ENCODE measurements at regions not wholly inside any gene's neighbourhood (a gene's known extent, or its start where the extent isn't known, plus 50 kb on each side); places are given as distances from the start of the nearest gene placed in this dataset.

DNA sequence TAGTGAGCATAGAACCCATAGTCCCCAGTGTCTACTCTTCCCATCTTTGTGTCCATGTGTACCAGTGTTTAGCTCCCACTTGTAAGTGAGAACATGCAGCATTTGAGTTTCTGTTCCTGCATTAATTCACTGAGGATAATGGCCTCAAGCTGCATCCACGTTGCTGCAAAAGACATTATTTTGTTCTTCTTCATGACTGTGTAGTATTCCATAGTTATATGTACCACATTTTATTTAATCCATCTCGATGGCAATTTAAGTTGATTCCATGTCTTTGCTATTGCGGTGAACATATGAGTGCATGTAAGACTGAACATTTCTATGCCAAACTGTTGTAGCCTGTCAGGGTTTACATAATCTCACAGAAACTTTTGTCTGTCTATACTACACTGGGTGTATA, 237.2 kb downstream of the IPO8 start:
- TF ChIP-seq, protein P1, sequence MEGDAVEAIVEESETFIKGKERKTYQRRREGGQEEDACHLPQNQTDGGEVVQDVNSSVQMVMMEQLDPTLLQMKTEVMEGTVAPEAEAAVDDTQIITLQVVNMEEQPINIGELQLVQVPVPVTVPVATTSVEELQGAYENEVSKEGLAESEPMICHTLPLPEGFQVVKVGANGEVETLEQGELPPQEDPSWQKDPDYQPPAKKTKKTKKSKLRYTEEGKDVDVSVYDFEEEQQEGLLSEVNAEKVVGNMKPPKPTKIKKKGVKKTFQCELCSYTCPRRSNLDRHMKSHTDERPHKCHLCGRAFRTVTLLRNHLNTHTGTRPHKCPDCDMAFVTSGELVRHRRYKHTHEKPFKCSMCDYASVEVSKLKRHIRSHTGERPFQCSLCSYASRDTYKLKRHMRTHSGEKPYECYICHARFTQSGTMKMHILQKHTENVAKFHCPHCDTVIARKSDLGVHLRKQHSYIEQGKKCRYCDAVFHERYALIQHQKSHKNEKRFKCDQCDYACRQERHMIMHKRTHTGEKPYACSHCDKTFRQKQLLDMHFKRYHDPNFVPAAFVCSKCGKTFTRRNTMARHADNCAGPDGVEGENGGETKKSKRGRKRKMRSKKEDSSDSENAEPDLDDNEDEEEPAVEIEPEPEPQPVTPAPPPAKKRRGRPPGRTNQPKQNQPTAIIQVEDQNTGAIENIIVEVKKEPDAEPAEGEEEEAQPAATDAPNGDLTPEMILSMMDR (optimal IDR thresholded peaks at IDR 0.05 in 1 of 3, IDR thresholded peaks at IDR 0.05 in 1 of 3, conservative IDR thresholded peaks at IDR 0.05 in 1 of 3; ENCODE audit: extremely low read depth in 1 of 3, insufficient read depth in 2 of 3, low read length in 3 of 3): no peak
- TF ChIP-seq EZH2 (IDR thresholded peaks at IDR 0.05; ENCODE audit: low read length): no peak

All from keratinocyte (primary cell).